GM23338 (cell line): ENCODE measurements at regions not wholly inside any gene's neighbourhood (a gene's known extent, or its start where the extent isn't known, plus 50 kb on each side); places are given as distances from the start of the nearest gene placed in this dataset.

Source experiments
- ATAC-seq: fragments of 200-7000 bp; cut with Tn5 transposase; 3 replicates; pipeline ENCODE4 v1.9.1; 2020
- DNase-seq: peaks from one replicate; pipeline ENCODE4 v3.0.0-alpha.2; 2015; ENCODE audit warnings: low spot score
- H2AFZ ChIP-seq: fragments of 200-600 bp; sonication (generic); 2 replicates; pipeline ENCODE4 v1.8.0; 2016; ENCODE audit warnings: antibody characterized with exemption, mild to moderate bottlenecking, moderate library complexity
- H3F3A ChIP-seq: fragments of 200-600 bp; sonication (generic); replicated peaks from 2 replicates; pipeline ENCODE4 v1.8.0; 2017; ENCODE audit warnings: antibody characterized with exemption, mixed run types, low read depth
- H3K27ac ChIP-seq: fragments of 200-600 bp; sonication (generic); 2 replicates; pipeline ENCODE4 v1.6.1; 2016; ENCODE audit warnings: low read depth
- H3K27me3 ChIP-seq: fragments of 200-600 bp; sonication (generic); 2 replicates; pipeline ENCODE4 v1.8.0; 2016; ENCODE audit warnings: mild to moderate bottlenecking, mixed run types, moderate library complexity; ENCODE audit not compliant: insufficient read depth
- H3K36me3 ChIP-seq: fragments of 200-600 bp; sonication (generic); 2 replicates; pipeline ENCODE4 v1.8.0; 2016; ENCODE audit warnings: mild to moderate bottlenecking; ENCODE audit not compliant: insufficient read depth
- H3K4me1 ChIP-seq: fragments of 200-600 bp; sonication (generic); 2 replicates; pipeline ENCODE4 v1.8.0; 2016; ENCODE audit warnings: mild to moderate bottlenecking, moderate library complexity; ENCODE audit not compliant: insufficient read depth
- H3K4me2 ChIP-seq: fragments of 200-600 bp; sonication (generic); 2 replicates; pipeline ENCODE4 v1.7.1; 2017; ENCODE audit warnings: mixed run types
- H3K4me3 ChIP-seq: fragments of 200-600 bp; sonication (generic); 2 replicates; pipeline ENCODE4 v1.6.1; 2016; ENCODE audit warnings: mixed run types
- H3K79me2 ChIP-seq: fragments of 200-600 bp; sonication (generic); replicated peaks from 2 replicates; pipeline ENCODE4 v1.8.0; 2017; ENCODE audit warnings: mild to moderate bottlenecking; ENCODE audit not compliant: insufficient read depth
- H3K9me2 ChIP-seq: fragments of 200-600 bp; sonication (generic); 2 replicates; pipeline ENCODE4 v1.8.0; 2017; ENCODE audit not compliant: insufficient read depth
- H4K20me1 ChIP-seq: fragments of 200-600 bp; sonication (generic); replicated peaks from 2 replicates; pipeline ENCODE4 v1.8.0; 2017; ENCODE audit warnings: mild to moderate bottlenecking; ENCODE audit not compliant: insufficient read depth
- H3K27ac Mint-ChIP-seq: 2 replicates; pipeline ENCODE4 v1.8.0; 2020; ENCODE audit warnings: inconsistent platforms, mild to moderate bottlenecking, moderate library complexity, mixed read lengths
- H3K27me3 Mint-ChIP-seq: 3 replicates; pipeline ENCODE4 v1.8.0; 2022; ENCODE audit warnings: low read depth, mild to moderate bottlenecking, moderate library complexity, mixed read lengths, inconsistent platforms; ENCODE audit not compliant: insufficient read depth, poor library complexity
- H3K36me3 Mint-ChIP-seq: 3 replicates; pipeline ENCODE4 v1.8.0; 2021; ENCODE audit warnings: low read depth, mild to moderate bottlenecking, inconsistent platforms, moderate library complexity, mixed read lengths
- H3K4me1 Mint-ChIP-seq: 3 replicates; pipeline ENCODE4 v1.8.0; 2020; ENCODE audit warnings: mild to moderate bottlenecking, inconsistent platforms, mixed read lengths
- H3K4me3 Mint-ChIP-seq: 3 replicates; pipeline ENCODE4 v1.8.0; 2021; ENCODE audit warnings: moderate library complexity, mild to moderate bottlenecking, inconsistent platforms, mixed read lengths
- H3K9me3 Mint-ChIP-seq: 3 replicates; pipeline ENCODE4 v1.8.0; 2020; ENCODE audit warnings: moderate library complexity, mild to moderate bottlenecking, inconsistent platforms, mixed read lengths
- CREB1 ChIP-seq: fragments of 250-450 bp; sonication (Bioruptor Pico); IDR thresholded peaks from 2 replicates; pipeline ENCODE4 v1.5.0; 2020; ENCODE audit warnings: low read depth, mild to moderate bottlenecking, moderate library complexity
- ETS1 ChIP-seq: IDR thresholded peaks from 2 replicates; pipeline ENCODE4 v1.6.1; 2016; ENCODE audit warnings: antibody characterized with exemption
- EZH2 ChIP-seq: fragments of 200-600 bp; sonication (generic); IDR thresholded peaks from one replicate; pipeline ENCODE4 v1.8.0; 2017; ENCODE audit warnings: antibody characterized with exemption, mild to moderate bottlenecking, low read depth; ENCODE audit not compliant: unreplicated experiment
- EZH2phosphoT487 ChIP-seq: fragments of 200-600 bp; sonication (generic); IDR thresholded peaks from one replicate; pipeline ENCODE4 v1.8.1; 2018; ENCODE audit warnings: antibody characterized with exemption; ENCODE audit not compliant: unreplicated experiment
- JUNB ChIP-seq: IDR thresholded peaks from one replicate; pipeline ENCODE4 v1.6.1; 2016; ENCODE audit warnings: antibody characterized with exemption; ENCODE audit not compliant: unreplicated experiment
- POLR2AphosphoS5 ChIP-seq: IDR thresholded peaks from 2 replicates; pipeline ENCODE4 v1.6.1; 2016; ENCODE audit warnings: antibody characterized with exemption, low read depth
- REST ChIP-seq: IDR thresholded peaks from one replicate; pipeline ENCODE4 v1.6.1; 2018; ENCODE audit warnings: antibody characterized with exemption; ENCODE audit not compliant: unreplicated experiment
- STAT1 ChIP-seq: IDR thresholded peaks from one replicate; pipeline ENCODE4 v1.6.1; 2016; ENCODE audit warnings: antibody characterized with exemption; ENCODE audit not compliant: unreplicated experiment
- ZNF114 ChIP-seq: fragments of 250-450 bp; sonication (Bioruptor Pico); IDR thresholded peaks from 2 replicates; pipeline ENCODE4 v1.5.0; 2020; ENCODE audit warnings: mild to moderate bottlenecking, moderate library complexity
- ZNF462 ChIP-seq: fragments of 250-450 bp; sonication (Bioruptor Pico); IDR thresholded peaks from 2 replicates; pipeline ENCODE4 v1.5.0; 2020; ENCODE audit warnings: mild to moderate bottlenecking, moderate library complexity
- TF ChIP-seq, protein P1 (sequence below), 2 experiments: fragments of 200-600 bp in 1 of 2; sonication (generic) in 1 of 2; conservative IDR thresholded peaks; 2 replicates each; pipeline versions ENCODE4 v1.5.1 to v1.6.1; 2016 to 2017; ENCODE audit warnings: antibody characterized with exemption in 2 of 2, low read depth in 2 of 2, mild to moderate bottlenecking in 2 of 2, moderate library complexity in 1 of 2

DNA sequence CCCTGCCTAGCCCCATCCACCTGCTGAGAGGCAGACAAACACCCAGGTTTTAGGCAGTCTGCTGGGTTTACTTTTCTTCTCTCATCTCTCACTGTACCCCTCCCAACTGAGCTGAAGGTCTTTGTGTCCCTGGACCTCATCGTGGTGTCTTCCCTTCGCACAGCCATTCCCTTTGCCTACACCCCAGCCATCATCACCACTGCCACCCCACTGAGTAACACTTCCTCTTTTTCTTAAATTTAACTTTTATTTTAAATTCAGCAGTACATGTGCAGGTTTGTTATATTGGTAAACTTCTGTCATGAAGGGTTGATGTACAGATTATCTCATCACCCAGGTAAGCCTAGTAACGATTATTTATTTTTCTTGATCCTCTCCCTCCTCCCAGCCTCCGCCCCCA lies 188.3 kb upstream of the MON1B start:
- Histone ChIP-seq H3K27ac (no peak overlapping the region), H3F3A (no peaks in the 10 kb centered on the region), H3K4me3 (no peak overlapping the region), H3K79me2 (no peaks in the 10 kb centered on the region), H3K36me3 (no peaks in the 10 kb centered on the region), H2AFZ (no peak overlapping the region), H3K27me3 (no peaks in the 10 kb centered on the region), H4K20me1 (no peaks in the 10 kb centered on the region), H3K4me2 (no peak overlapping the region), H3K9me2 (no peaks in the 10 kb centered on the region; the same call in 1 of the 2 replicates), H3K4me1 (no peaks in the 10 kb centered on the region)
- TF ChIP-seq POLR2AphosphoS5 = no peak
- TF ChIP-seq JUNB = no peak
- no peak for TF ChIP-seq ZNF462 (CRISPR knock-in tag)
- no peak for TF ChIP-seq CREB1
- TF ChIP-seq ETS1 = no peak
- TF ChIP-seq EZH2 = no peak
- TF ChIP-seq REST = no peak
- no peak for TF ChIP-seq EZH2phosphoT487
- no peak for TF ChIP-seq STAT1
- no peak for TF ChIP-seq ZNF114 (CRISPR knock-in tag)
- TF ChIP-seq, protein P1, sequence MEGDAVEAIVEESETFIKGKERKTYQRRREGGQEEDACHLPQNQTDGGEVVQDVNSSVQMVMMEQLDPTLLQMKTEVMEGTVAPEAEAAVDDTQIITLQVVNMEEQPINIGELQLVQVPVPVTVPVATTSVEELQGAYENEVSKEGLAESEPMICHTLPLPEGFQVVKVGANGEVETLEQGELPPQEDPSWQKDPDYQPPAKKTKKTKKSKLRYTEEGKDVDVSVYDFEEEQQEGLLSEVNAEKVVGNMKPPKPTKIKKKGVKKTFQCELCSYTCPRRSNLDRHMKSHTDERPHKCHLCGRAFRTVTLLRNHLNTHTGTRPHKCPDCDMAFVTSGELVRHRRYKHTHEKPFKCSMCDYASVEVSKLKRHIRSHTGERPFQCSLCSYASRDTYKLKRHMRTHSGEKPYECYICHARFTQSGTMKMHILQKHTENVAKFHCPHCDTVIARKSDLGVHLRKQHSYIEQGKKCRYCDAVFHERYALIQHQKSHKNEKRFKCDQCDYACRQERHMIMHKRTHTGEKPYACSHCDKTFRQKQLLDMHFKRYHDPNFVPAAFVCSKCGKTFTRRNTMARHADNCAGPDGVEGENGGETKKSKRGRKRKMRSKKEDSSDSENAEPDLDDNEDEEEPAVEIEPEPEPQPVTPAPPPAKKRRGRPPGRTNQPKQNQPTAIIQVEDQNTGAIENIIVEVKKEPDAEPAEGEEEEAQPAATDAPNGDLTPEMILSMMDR (conservative IDR thresholded peaks at IDR 0.05; ENCODE audit: low read depth in 2 of 2) = no peak
- Mint-ChIP-seq H3K4me3 (no peak overlapping the region), H3K4me1 (no peaks in the 10 kb centered on the region), H3K27ac (no peak overlapping the region), H3K9me3 (peaks cover 57% of the 10 kb centered on the region), H3K27me3 (peaks cover 2% of the 10 kb centered on the region), H3K36me3 (no peaks in the 10 kb centered on the region)
- DNase-seq = no peak
- no peak for ATAC-seq
